GM20000 (cell line): ENCODE measurements at regions not wholly inside any gene's neighbourhood (a gene's known extent, or its start where the extent isn't known, plus 50 kb on each side); places are given as distances from the start of the nearest gene placed in this dataset.

ENCODE experiments used
- DNase-seq: peaks from one replicate; pipeline ENCODE4 v3.0.0; 2012; ENCODE audit warnings: low spot score
- CTCF ChIP-seq: IDR thresholded peaks from 2 replicates; pipeline ENCODE4 v1.5.1; 2012; ENCODE audit warnings: mild to moderate bottlenecking, control low read depth; ENCODE audit errors: extremely low read depth, missing control alignments

DNA sequence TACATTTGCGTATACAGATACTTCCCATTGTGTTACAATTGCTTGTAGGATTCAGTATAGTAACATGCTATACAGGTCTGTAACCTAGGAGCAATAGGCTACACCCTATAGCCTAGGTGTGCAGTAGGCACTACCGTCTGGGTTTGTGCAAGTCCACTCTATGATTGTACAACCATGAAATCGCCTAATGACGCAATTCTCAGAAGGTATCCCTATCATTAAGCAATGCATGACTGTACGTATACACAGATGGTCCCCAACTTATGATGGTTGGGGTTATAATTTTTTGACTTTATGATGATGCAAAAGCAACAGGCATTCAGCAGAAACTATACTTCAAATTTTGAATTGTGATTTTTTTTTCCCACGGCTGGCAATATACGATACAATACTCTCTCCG is 458.2 kb upstream of the NOX3 start:
- DNase-seq: no peak
- TF ChIP-seq CTCF: no peak

- TF ChIP-seq CTCF: no peak
- no peak for DNase-seq
Observed at GRCh38 chr6:155909710-155910109, 454.1 kb upstream of the NOX3 start.

DNA sequence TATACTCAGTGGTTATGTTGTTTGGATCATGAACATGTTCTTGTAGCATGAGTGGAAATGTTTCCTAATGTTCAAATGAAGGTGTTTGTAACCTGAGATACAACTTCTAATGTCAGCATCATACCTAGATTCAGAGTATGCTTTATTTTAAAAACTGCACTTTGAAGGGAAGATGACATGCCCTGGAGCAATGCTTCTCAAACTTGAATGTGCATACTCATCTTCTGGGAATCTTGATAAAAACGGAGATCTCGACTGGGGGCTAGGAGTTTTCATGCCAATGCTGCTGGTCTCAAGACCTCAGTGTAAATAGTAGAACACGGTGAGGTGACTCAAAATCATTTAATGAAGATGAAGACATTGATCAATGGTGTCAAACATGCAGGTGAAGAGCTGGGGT is 440.0 kb upstream of the NOX3 start:
- TF ChIP-seq CTCF: no peak
- no peak for DNase-seq

GRCh38 chr6:155894758-155895157 is 439.1 kb upstream of the NOX3 start:
- DNase-seq: no peak
- no peak for TF ChIP-seq CTCF

DNA sequence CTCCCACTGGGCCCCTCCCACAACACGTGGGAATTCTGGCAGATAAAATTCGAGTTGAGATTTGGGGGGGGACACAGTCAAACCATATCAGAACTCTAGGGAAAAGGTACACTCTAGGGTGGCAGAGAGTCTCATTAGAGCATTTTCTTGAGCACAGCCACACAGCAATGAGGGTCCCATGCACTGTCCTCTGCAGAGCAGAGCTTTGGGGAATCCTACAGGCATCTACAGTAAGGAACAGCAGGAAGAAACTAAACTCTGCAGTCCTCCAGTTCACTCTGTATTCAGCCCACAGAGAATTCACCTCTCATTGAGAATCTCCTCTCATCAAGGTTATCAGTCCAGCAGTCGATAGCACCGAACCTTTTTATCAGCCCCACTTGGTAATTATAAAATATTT is 438.6 kb upstream of the NOX3 start:
- no peak for TF ChIP-seq CTCF
- no peak for DNase-seq

GRCh38 chr6:155890409-155890808 is 434.8 kb upstream of the NOX3 start:
- TF ChIP-seq CTCF: no peak
- no peak for DNase-seq

DNA sequence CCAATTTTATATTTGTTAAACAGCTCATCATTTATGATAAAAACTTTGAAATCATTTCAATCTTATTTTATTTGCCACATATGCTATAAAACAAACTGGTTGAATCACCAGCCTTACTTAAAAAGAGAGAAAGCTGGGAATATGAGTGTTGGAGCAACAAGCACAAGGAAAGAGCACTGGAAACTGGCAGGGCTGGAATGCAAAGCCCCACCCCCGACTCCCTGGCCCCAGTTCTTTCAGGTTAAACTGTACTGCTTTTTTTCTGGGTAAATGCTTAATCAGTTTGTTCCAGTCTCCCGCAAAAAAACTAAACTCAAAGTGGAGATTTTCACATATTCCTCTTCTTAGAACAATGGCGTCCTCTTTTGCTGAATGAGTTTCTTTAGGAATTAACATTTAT is 433.8 kb upstream of the NOX3 start:
- no peak for DNase-seq
- TF ChIP-seq CTCF: no peak
